Trophoblast cell (in vitro differentiated cells and primary cell): ENCODE measurements at regions not wholly inside any gene's neighbourhood (a gene's known extent, or its start where the extent isn't known, plus 50 kb on each side); places are given as distances from the start of the nearest gene placed in this dataset.

Source experiments
- DNase-seq, 2 donors: peaks; one replicate each; pipeline ENCODE4 v3.0.0-alpha.2; 2016
- H2AFZ ChIP-seq: 2 replicates; pipeline ENCODE4 v1.6.1; 2013; ENCODE audit warnings: low read length, moderate library complexity, mild to moderate bottlenecking; ENCODE audit not compliant: insufficient read depth, poor library complexity
- H2AK5ac ChIP-seq: 2 replicates; pipeline ENCODE4 v1.6.1; 2013; ENCODE audit warnings: mild to moderate bottlenecking, low read length
- H2BK120ac ChIP-seq: 2 replicates; pipeline ENCODE4 v1.6.1; 2013; ENCODE audit warnings: low read length, mild to moderate bottlenecking, moderate library complexity; ENCODE audit not compliant: insufficient read depth, poor library complexity
- H2BK12ac ChIP-seq: 2 replicates; pipeline ENCODE4 v1.6.1; 2013; ENCODE audit warnings: mild to moderate bottlenecking, low read length, moderate library complexity
- H2BK5ac ChIP-seq: 2 replicates; pipeline ENCODE4 v1.6.1; 2013; ENCODE audit warnings: low read length, low read depth, moderate library complexity, mild to moderate bottlenecking; ENCODE audit not compliant: poor library complexity
- H3K14ac ChIP-seq: 2 replicates; pipeline ENCODE4 v1.6.1; 2013; ENCODE audit warnings: mild to moderate bottlenecking, low read length
- H3K18ac ChIP-seq: 2 replicates; pipeline ENCODE4 v1.6.1; 2013; ENCODE audit warnings: mild to moderate bottlenecking, low read length
- H3K23ac ChIP-seq: 2 replicates; pipeline ENCODE4 v1.6.1; 2013; ENCODE audit warnings: low read length
- H3K27ac ChIP-seq: 2 replicates; pipeline ENCODE4 v1.5.1; 2013; ENCODE audit warnings: low read depth, mild to moderate bottlenecking, inconsistent platforms, low read length, moderate library complexity
- H3K27me3 ChIP-seq: 2 replicates; pipeline ENCODE4 v1.6.1; 2013; ENCODE audit warnings: inconsistent platforms, mild to moderate bottlenecking, low read length, moderate library complexity; ENCODE audit not compliant: insufficient read depth
- H3K36me3 ChIP-seq, 2 experiments: 1 replicate in 1 of 2; 2 replicates in 1 of 2; pipeline ENCODE4 v1.6.1; 2013; ENCODE audit warnings: low read length in 2 of 2, mild to moderate bottlenecking in 2 of 2, moderate library complexity in 1 of 2; ENCODE audit not compliant: insufficient read depth in 2 of 2, control insufficient read depth in 1 of 2
- H3K4ac ChIP-seq: 2 replicates; pipeline ENCODE4 v1.6.1; 2013; ENCODE audit warnings: low read depth, mild to moderate bottlenecking, low read length, moderate library complexity
- H3K4me1 ChIP-seq, 2 experiments: 1 replicate in 1 of 2; 2 replicates in 1 of 2; pipeline ENCODE4 v1.6.1; 2013; ENCODE audit warnings: low read length in 2 of 2, mild to moderate bottlenecking in 2 of 2, moderate library complexity in 1 of 2; ENCODE audit not compliant: insufficient read depth in 2 of 2, control insufficient read depth in 1 of 2
- H3K4me2 ChIP-seq: 2 replicates; pipeline ENCODE4 v1.6.1; 2013; ENCODE audit warnings: inconsistent platforms, mild to moderate bottlenecking, low read length, moderate library complexity
- H3K4me3 ChIP-seq: 2 replicates; pipeline ENCODE4 v1.5.1; 2013; ENCODE audit warnings: mild to moderate bottlenecking, low read depth, low read length, inconsistent platforms
- H3K79me1 ChIP-seq: one replicate; pipeline ENCODE4 v1.6.1; 2013; ENCODE audit warnings: low read length
- H3K79me2 ChIP-seq: 2 replicates; pipeline ENCODE4 v1.6.1; 2013; ENCODE audit warnings: low read length, mild to moderate bottlenecking; ENCODE audit not compliant: control insufficient read depth, insufficient read depth, poor library complexity
- H3K9ac ChIP-seq: 2 replicates; pipeline ENCODE4 v1.6.1; 2013; ENCODE audit warnings: mild to moderate bottlenecking, low read length
- H3K9me3 ChIP-seq: 2 replicates; pipeline ENCODE4 v1.6.1; 2013; ENCODE audit warnings: low read depth, mild to moderate bottlenecking, control low read depth, inconsistent platforms, low read length; ENCODE audit not compliant: insufficient read depth
- H4K12ac ChIP-seq: 2 replicates; pipeline ENCODE4 v1.6.1; 2013; ENCODE audit warnings: low read depth, mild to moderate bottlenecking, low read length, moderate library complexity
- H4K8ac ChIP-seq: 2 replicates; pipeline ENCODE4 v1.6.1; 2013; ENCODE audit warnings: low read depth, mild to moderate bottlenecking, low read length, moderate library complexity
- H4K91ac ChIP-seq: one replicate; pipeline ENCODE4 v1.6.1; 2013; ENCODE audit warnings: low read depth, mild to moderate bottlenecking, low read length, moderate library complexity
- WGBS: extraction: QIAGEN DNeasy Blood & Tissue Kit; methylation state at CpG from one replicate; pipeline ENCODE4 v1.1.7; 2013; ENCODE audit warnings: missing lambda C conversion rate; ENCODE audit not compliant: insufficient read length, insufficient coverage; ENCODE audit errors: extremely low coverage; 5-methylcytosine and 5-hydroxymethylcytosine counted together

DNA sequence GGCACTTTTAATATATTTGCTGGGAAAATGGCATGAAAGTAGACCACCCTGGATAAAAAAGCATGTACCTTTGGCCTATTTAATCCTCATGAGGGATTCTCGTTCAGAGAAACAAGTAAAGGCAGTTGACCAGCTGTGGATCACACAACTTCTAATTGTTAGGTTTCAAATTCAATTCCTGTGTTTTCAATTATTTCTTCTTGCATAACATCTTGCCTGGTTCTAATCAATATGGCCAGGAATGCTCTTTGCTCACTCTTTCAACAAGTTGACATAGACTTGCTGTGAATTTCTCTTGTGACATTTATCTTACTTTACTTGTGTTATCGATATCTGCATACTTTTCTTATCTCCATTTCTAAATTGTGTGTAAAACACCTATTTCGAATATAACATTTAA, 211.8 kb downstream of the SLC7A11 start:
- Histone ChIP-seq H3K4ac (no peak overlapping the region), H2BK120ac (no peak overlapping the region), H3K9ac (no peak overlapping the region), H4K12ac (no peak overlapping the region), H3K9me3 (no peaks in the 10 kb centered on the region), H3K36me3 (no peaks in the 10 kb centered on the region), H2AK5ac (no peak overlapping the region), H3K14ac (no peak overlapping the region), H3K23ac (no peak overlapping the region), H2BK12ac (no peak overlapping the region), H3K4me3 (no peak overlapping the region), H3K79me2 (no peaks in the 10 kb centered on the region), H3K27me3 (no peaks in the 10 kb centered on the region), H2AFZ (no peak overlapping the region), H3K18ac (no peak overlapping the region), H2BK5ac (no peak overlapping the region), H3K4me1 (no peaks in the 10 kb centered on the region), H4K8ac (no peak overlapping the region), H3K4me2 (no peak overlapping the region), H4K91ac (no peak overlapping the region), H3K79me1 (no peaks in the 10 kb centered on the region), H3K27ac (no peak overlapping the region)
- no peak for DNase-seq
- WGBS, result no CpG with 5 or more reads among the region's 3 CpGs

DNA sequence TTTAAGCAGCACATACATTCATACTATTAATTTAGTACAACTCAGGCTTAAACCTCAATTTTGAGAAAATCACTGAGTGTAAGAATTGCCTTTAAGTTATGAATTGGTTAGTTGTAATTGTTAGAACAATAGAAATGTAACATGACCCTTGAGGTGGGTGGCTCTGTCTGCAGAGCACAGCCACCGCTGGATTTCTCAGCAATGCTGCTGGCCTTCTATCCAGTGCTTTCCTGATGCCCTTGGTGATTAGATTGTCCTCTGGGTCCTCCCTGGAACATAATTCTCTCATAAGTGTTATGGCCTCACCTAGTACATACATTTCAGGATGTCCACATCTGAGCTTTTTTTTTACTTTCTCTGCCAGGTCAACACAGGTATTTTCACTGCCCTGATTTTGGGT, 213.2 kb downstream of the SLC7A11 start:
- Histone ChIP-seq H4K8ac (no peak overlapping the region), H3K27ac (no peak overlapping the region), H3K9ac (no peak overlapping the region), H3K9me3 (no peaks in the 10 kb centered on the region), H2AFZ (no peak overlapping the region), H3K23ac (no peak overlapping the region), H4K12ac (no peak overlapping the region), H3K79me1 (no peaks in the 10 kb centered on the region), H3K36me3 (no peaks in the 10 kb centered on the region), H4K91ac (no peak overlapping the region), H3K27me3 (no peaks in the 10 kb centered on the region), H3K4ac (no peak overlapping the region), H2BK12ac (no peak overlapping the region), H3K18ac (no peak overlapping the region), H3K14ac (no peak overlapping the region), H3K4me2 (no peak overlapping the region), H3K79me2 (no peaks in the 10 kb centered on the region), H3K4me3 (no peak overlapping the region), H2AK5ac (no peak overlapping the region), H2BK120ac (no peak overlapping the region), H2BK5ac (no peak overlapping the region), H3K4me1 (no peaks in the 10 kb centered on the region)
- no peak for DNase-seq
- no CpG with 5 or more reads among the region's 1 CpG for WGBS

DNA sequence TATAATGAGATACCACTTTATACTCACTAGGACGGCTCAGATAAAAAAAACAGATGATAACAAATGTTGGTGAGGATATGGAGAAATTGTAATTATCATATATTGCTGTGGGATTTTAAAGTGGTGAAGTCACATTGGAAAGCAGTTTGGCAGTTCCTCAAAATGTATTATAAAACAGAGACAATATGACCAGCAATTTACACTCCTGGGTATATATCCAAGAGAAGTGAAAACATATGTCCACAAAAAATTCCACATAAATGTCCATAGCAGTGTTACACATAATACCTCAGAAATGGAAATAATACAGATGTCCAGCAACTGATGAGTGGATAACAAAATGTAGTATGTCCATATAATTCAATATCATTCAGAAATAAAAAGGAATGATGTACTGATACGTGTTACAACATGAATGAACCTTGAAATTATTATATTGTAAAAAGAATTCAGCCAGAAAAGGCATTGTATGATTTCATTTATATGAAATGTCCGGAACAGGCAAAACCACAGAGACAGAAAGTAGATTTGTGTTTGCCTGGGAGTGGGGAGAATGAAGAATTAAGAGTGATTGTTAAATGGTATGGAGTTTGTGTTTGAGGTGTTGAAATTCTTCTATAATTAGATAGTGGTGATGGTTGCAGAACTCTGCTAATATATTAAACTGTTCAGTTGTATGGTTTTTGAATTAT, 220.9 kb downstream of the SLC7A11 start:
- Histone ChIP-seq H3K27me3 (no peaks in the 10 kb centered on the region), H4K91ac (no peak overlapping the region), H3K4ac (no peak overlapping the region), H3K9me3 (peaks cover 2% of the 10 kb centered on the region), H3K4me2 (no peak overlapping the region), H3K4me3 (no peak overlapping the region), H3K27ac (no peak overlapping the region), H2BK5ac (no peak overlapping the region), H3K23ac (no peak overlapping the region), H3K79me2 (no peaks in the 10 kb centered on the region), H3K4me1 (no peaks in the 10 kb centered on the region), H2BK12ac (no peak overlapping the region), H2BK120ac (no peak overlapping the region), H4K12ac (no peak overlapping the region), H3K18ac (no peak overlapping the region), H3K36me3 (no peaks in the 10 kb centered on the region), H4K8ac (no peak overlapping the region), H2AK5ac (no peak overlapping the region), H3K14ac (no peak overlapping the region), H3K9ac (no peak overlapping the region), H2AFZ (no peak overlapping the region), H3K79me1 (no peaks in the 10 kb centered on the region)
- DNase-seq, result no peak
- no CpG with 5 or more reads among the region's 3 CpGs for WGBS

- Histone ChIP-seq H4K91ac (no peak overlapping the region), H3K14ac (no peak overlapping the region), H2AFZ (no peak overlapping the region), H3K4me2 (no peak overlapping the region), H3K36me3 (no peaks in the 10 kb centered on the region), H3K4me1 (no peaks in the 10 kb centered on the region), H3K27ac (no peak overlapping the region), H3K4ac (no peak overlapping the region), H4K12ac (no peak overlapping the region), H2BK120ac (no peak overlapping the region), H2BK12ac (no peak overlapping the region), H3K23ac (no peak overlapping the region), H3K27me3 (no peaks in the 10 kb centered on the region), H3K79me1 (no peaks in the 10 kb centered on the region), H3K79me2 (no peaks in the 10 kb centered on the region), H2BK5ac (no peak overlapping the region), H3K4me3 (no peak overlapping the region), H4K8ac (no peak overlapping the region), H3K18ac (no peak overlapping the region), H2AK5ac (no peak overlapping the region), H3K9me3 (peaks cover 2% of the 10 kb centered on the region), H3K9ac (no peak overlapping the region)
- WGBS, result no CpG with 5 or more reads among the region's 6 CpGs
- DNase-seq, result no peak
Measured at GRCh38 chr4:138014590-138015288, 227.4 kb downstream of the SLC7A11 start.
